Activated CD8-positive, alpha-beta memory T cell treated with anti-CD3 and anti-CD28 coated beads, Interleukin-2, amount 50 U/mL, for 24 hours (primary cell): ENCODE measurements at regions not wholly inside any gene's neighbourhood (a gene's known extent, or its start where the extent isn't known, plus 50 kb on each side); places are given as distances from the start of the nearest gene placed in this dataset.

Source experiments
- DNase-seq: peaks from one replicate; pipeline ENCODE4 v3.0.0-alpha.2; 2020; ENCODE audit errors: extremely low read depth

- DNase-seq: no peak
Observed at GRCh38 chr10:78559661-78560340, 509.0 kb upstream of the ZMIZ1 start.

- no peak for DNase-seq
Observed at GRCh38 chr10:78560341-78560688, 508.5 kb upstream of the ZMIZ1 start.

GRCh38 chr10:78563314-78563713 lies 505.5 kb upstream of the ZMIZ1 start:
- DNase-seq: no peak

GRCh38 chr10:78565841-78566240 lies 502.9 kb upstream of the ZMIZ1 start:
- no peak for DNase-seq

GRCh38 chr10:78566284-78567111 lies 502.3 kb upstream of the ZMIZ1 start:
- DNase-seq: no peak

GRCh38 chr10:78567680-78568455 lies 500.9 kb upstream of the ZMIZ1 start:
- no peak for DNase-seq

GRCh38 chr10:78568620-78569019 lies 500.1 kb upstream of the ZMIZ1 start:
- DNase-seq: no peak

- no peak for DNase-seq
Observed at GRCh38 chr10:78570633-78571235, 498.0 kb upstream of the ZMIZ1 start.

- DNase-seq: no peak
Observed at GRCh38 chr10:78571286-78571685, 497.5 kb upstream of the ZMIZ1 start.

GRCh38 chr10:78571891-78572290 lies 496.9 kb upstream of the ZMIZ1 start:
- DNase-seq: no peak

GRCh38 chr10:78572565-78572964 lies 496.2 kb upstream of the ZMIZ1 start:
- DNase-seq: no peak

GRCh38 chr10:78574547-78574946 lies 494.2 kb upstream of the ZMIZ1 start:
- no peak for DNase-seq

- DNase-seq: no peak
Observed at GRCh38 chr10:78575400-78575799, 493.4 kb upstream of the ZMIZ1 start.

GRCh38 chr10:78576276-78576675 lies 492.5 kb upstream of the ZMIZ1 start:
- DNase-seq: no peak

- DNase-seq: no peak
Observed at GRCh38 chr10:78577712-78578111, 491.1 kb upstream of the ZMIZ1 start.

- peak; percentile 30 for DNase-seq
Observed at GRCh38 chr10:78578929-78579328, 489.8 kb upstream of the ZMIZ1 start.

- DNase-seq: no peak
Observed at GRCh38 chr10:78579576-78579975, 489.2 kb upstream of the ZMIZ1 start.

GRCh38 chr10:78579995-78580394 lies 488.8 kb upstream of the ZMIZ1 start:
- no peak for DNase-seq

GRCh38 chr10:78581133-78581694 lies 487.6 kb upstream of the ZMIZ1 start:
- DNase-seq: no peak

GRCh38 chr10:78582540-78582939 lies 486.2 kb upstream of the ZMIZ1 start:
- no peak for DNase-seq

- no peak for DNase-seq
Observed at GRCh38 chr10:78584266-78584665, 484.5 kb upstream of the ZMIZ1 start.

- DNase-seq: no peak
Observed at GRCh38 chr10:78584681-78585080, 484.1 kb upstream of the ZMIZ1 start.
